ENCODE measurements at regions not wholly inside any gene's neighbourhood (a gene's known extent, or its start where the extent isn't known, plus 50 kb on each side); places are given as distances from the start of the nearest gene placed in this dataset.

DNA sequence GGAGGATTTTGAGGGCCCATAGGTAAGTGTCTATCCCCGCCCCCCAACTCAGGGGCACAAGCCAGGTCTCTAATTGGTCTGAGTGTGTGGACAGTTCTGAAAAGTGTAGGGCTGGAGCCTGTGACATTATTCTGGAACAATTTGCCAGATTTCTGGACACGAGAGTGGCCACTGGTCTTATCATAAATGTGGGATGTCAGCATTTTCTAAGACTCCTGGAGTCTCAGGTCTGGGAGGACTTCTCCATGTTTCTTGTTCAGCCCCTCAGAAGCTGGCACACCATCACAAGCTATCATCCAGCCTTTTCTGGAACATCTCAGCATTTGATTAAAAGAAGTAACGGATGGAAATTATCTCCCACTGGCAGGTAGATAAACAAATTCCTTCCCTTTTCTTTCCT lies 141.4 kb downstream of the SEC61B start:
- Histone ChIP-seq H2AFZ (ENCODE audit: low read length) (no peak overlapping the region), H3K9ac (ENCODE audit: insufficient read depth, low read depth, low read length) (no peak overlapping the region), H3K4me1 (ENCODE audit: insufficient read depth, low read length) (0 out of 2 replicates have a peak, but pooled peaks cover 4% of the 10 kb centered on the region), H3K9me3 (ENCODE audit: low read length) (no peaks in the 10 kb centered on the region), H3K36me3 (replicated peaks in 1 of 2; ENCODE audit: control insufficient read depth in 1 of 2, insufficient read depth in 2 of 2, low read length in 2 of 2) (no peaks in the 10 kb centered on the region), H3K27ac (ENCODE audit: extremely low read length, insufficient read depth, low read length) (no peak overlapping the region), H3K4me3 (replicated peaks in 1 of 3; ENCODE audit: insufficient read depth in 1 of 3, low read depth in 2 of 3, low read length in 3 of 3) (no peak overlapping the region), H3K4me2 (ENCODE audit: low read depth, low read length) (no peak overlapping the region), H3K79me2 (ENCODE audit: insufficient read depth, low read length) (no peaks in the 10 kb centered on the region), H3K27me3 (ENCODE audit: control insufficient read depth in 1 of 2, insufficient read depth in 2 of 2, low read length in 2 of 2) (peaks cover 0 to 25% of the 10 kb centered on the region in 2 experiments; a peak in 2 of 5 replicates), H4K20me1 (ENCODE audit: insufficient read depth, low read length) (no peaks in the 10 kb centered on the region)
- intact Hi-C loops (cut with micrococcal nuclease; ENCODE audit: unreplicated experiment): no loop called here
- DNase-seq (ENCODE audit: low spot score) (no peak), FAIRE-seq (no peak), ATAC-seq (no peak)
- ChIA-PET CTCF (ENCODE audit: low intra/inter-chr PET ratio, low total read pairs) (no interaction called here), POLR2A (no interaction called here)
- 38% methylated on average over 1 of the region's 3 CpGs for WGBS (ENCODE audit: low lambda C conversion rate)
- no TSS peak for BruUV-seq (replicated peaks)
- in situ Hi-C loops (cut with HindIII; ENCODE audit: extremely low pct_ligation_motif_present, low pct_unique_long_range_greater_than_20kb): no loop called here
- TF ChIP-seq MAFK (conservative IDR thresholded peaks at IDR 0.05 in 1 of 2, IDR thresholded peaks at IDR 0.05 in 1 of 2; ENCODE audit: low read length in 2 of 2): peak; percentile 61 to 66
- no peak for TF ChIP-seq SMYD3 (CRISPR knock-in tag; IDR thresholded peaks at IDR 0.05)

DNA sequence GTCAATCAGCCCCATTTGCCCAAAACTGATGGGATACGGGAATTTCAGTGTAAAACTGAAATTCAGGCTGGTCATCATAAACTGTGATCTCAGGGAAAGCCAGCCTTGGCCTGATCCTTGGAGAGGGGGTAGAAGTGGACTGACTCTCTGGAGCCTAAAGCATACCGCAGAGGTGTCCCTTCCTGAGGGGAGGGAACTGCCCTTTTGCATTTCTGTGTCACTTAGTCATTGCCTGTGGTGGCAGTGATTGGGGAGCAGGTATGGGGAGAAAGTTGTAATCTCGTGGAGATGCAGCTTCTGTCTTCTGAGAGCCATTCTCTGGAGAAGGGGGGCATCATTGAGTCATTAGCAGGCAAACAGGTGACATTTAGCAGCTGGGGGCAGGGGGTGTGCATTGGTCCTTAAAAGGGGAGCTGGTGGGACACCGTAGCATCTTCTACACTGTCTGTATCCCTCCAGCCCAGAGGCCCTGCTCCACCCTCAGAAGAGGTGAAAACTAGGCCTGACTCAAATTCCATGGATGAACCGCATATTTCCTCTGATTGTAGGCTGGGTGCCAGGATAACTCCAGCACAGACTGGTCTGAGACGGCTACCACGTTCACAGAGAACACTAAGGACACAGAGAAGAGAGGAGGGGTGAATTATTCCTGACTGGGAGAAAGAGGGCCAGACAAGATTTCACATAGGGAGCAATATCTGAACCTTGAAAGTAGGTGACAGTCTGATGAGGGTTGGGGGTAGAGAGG lies 143.3 kb downstream of the SEC61B start:
- Histone ChIP-seq H3K4me2 (ENCODE audit: low read depth, low read length) (no peak overlapping the region), H3K4me3 (replicated peaks in 1 of 3; ENCODE audit: insufficient read depth in 1 of 3, low read depth in 2 of 3, low read length in 3 of 3) (no peak overlapping the region), H3K9me3 (ENCODE audit: low read length) (no peaks in the 10 kb centered on the region), H2AFZ (ENCODE audit: low read length) (no peak overlapping the region), H3K27me3 (ENCODE audit: control insufficient read depth in 1 of 2, insufficient read depth in 2 of 2, low read length in 2 of 2) (peaks cover 0 to 33% of the 10 kb centered on the region in 2 experiments; a peak in 2 of 5 replicates), H3K4me1 (ENCODE audit: insufficient read depth, low read length) (0 out of 2 replicates have a peak, but pooled peaks cover 4% of the 10 kb centered on the region), H3K79me2 (ENCODE audit: insufficient read depth, low read length) (no peaks in the 10 kb centered on the region), H4K20me1 (ENCODE audit: insufficient read depth, low read length) (no peaks in the 10 kb centered on the region), H3K9ac (ENCODE audit: insufficient read depth, low read depth, low read length) (no peak overlapping the region), H3K36me3 (replicated peaks in 1 of 2; ENCODE audit: control insufficient read depth in 1 of 2, insufficient read depth in 2 of 2, low read length in 2 of 2) (no peaks in the 10 kb centered on the region), H3K27ac (ENCODE audit: extremely low read length, insufficient read depth, low read length) (no peak overlapping the region)
- TF ChIP-seq MAZ (IDR thresholded peaks at IDR 0.05; ENCODE audit: borderline replicate concordance, low read depth, low read length) (no peak), MAZ (CRISPR knock-in tag; IDR thresholded peaks at IDR 0.05; ENCODE audit: low read depth) (no peak), CAMTA2 (CRISPR knock-in tag; IDR thresholded peaks at IDR 0.05; ENCODE audit: borderline replicate concordance) (no peak), MEF2D (CRISPR knock-in tag; IDR thresholded peaks at IDR 0.05) (no peak), KDM4B (CRISPR knock-in tag; IDR thresholded peaks at IDR 0.05) (no peak), KLF15 (CRISPR knock-in tag; IDR thresholded peaks at IDR 0.05; ENCODE audit: borderline replicate concordance) (no peak)
- TF ChIP-seq, protein P1, sequence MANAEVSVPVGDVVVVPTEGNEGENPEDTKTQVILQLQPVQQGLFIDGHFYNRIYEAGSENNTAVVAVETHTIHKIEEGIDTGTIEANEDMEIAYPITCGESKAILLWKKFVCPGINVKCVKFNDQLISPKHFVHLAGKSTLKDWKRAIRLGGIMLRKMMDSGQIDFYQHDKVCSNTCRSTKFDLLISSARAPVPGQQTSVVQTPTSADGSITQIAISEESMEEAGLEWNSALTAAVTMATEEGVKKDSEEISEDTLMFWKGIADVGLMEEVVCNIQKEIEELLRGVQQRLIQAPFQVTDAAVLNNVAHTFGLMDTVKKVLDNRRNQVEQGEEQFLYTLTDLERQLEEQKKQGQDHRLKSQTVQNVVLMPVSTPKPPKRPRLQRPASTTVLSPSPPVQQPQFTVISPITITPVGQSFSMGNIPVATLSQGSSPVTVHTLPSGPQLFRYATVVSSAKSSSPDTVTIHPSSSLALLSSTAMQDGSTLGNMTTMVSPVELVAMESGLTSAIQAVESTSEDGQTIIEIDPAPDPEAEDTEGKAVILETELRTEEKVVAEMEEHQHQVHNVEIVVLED (CRISPR knock-in tag; IDR thresholded peaks at IDR 0.05; ENCODE audit: borderline replicate concordance): no peak
- DNase-seq (ENCODE audit: low spot score) (no peak), ATAC-seq (no peak), FAIRE-seq (no peak)
- in situ Hi-C loops (cut with HindIII; ENCODE audit: extremely low pct_ligation_motif_present, low pct_unique_long_range_greater_than_20kb) (no loop called here), intact Hi-C loops (cut with micrococcal nuclease; ENCODE audit: unreplicated experiment) (no loop called here)
- WGBS (ENCODE audit: low lambda C conversion rate): 1% methylated on average over 6 of the region's 7 CpGs
- POLR2A ChIA-PET: no interaction called here
- no TSS peak for BruUV-seq (replicated peaks)
- CTCF ChIA-PET (ENCODE audit: low intra/inter-chr PET ratio, low total read pairs): no interaction called here
